H9 (cell line): ENCODE measurements at regions not wholly inside any gene's neighbourhood (a gene's known extent, or its start where the extent isn't known, plus 50 kb on each side); places are given as distances from the start of the nearest gene placed in this dataset.

Source experiments
- DNase-seq: peaks from one replicate; pipeline ENCODE4 v3.0.0-alpha.2; 2017
- H2AFZ ChIP-seq: one replicate; pipeline ENCODE4 v1.6.1; 2013; ENCODE audit warnings: mild to moderate bottlenecking, low read length, control low read depth, moderate library complexity
- H2AK5ac ChIP-seq: 2 replicates; pipeline ENCODE4 v1.6.1; 2013; ENCODE audit warnings: low read length, control low read depth, mixed read lengths; ENCODE audit not compliant: insufficient read length
- H2BK120ac ChIP-seq: one replicate; pipeline ENCODE4 v1.6.1; 2013; ENCODE audit warnings: low read depth, mild to moderate bottlenecking, low read length, control low read depth, inconsistent platforms; ENCODE audit not compliant: poor library complexity, severe bottlenecking
- H2BK12ac ChIP-seq: 2 replicates; pipeline ENCODE4 v1.6.1; 2013; ENCODE audit warnings: low read length, control low read depth, mixed read lengths, low read depth; ENCODE audit not compliant: insufficient read length
- H2BK15ac ChIP-seq: 2 replicates; pipeline ENCODE4 v1.6.1; 2013; ENCODE audit warnings: low read depth, low read length, control low read depth
- H2BK20ac ChIP-seq: one replicate; pipeline ENCODE4 v1.6.1; 2013; ENCODE audit warnings: low read depth, mild to moderate bottlenecking, low read length, control low read depth, inconsistent platforms; ENCODE audit not compliant: poor library complexity, severe bottlenecking
- H2BK5ac ChIP-seq: 2 replicates; pipeline ENCODE4 v1.6.1; 2013; ENCODE audit warnings: low read length, control low read depth, mixed read lengths; ENCODE audit not compliant: insufficient read length
- H3K14ac ChIP-seq: 2 replicates; pipeline ENCODE4 v1.6.1; 2013; ENCODE audit warnings: low read length, control low read depth; ENCODE audit not compliant: insufficient read depth
- H3K18ac ChIP-seq: 2 replicates; pipeline ENCODE4 v1.6.1; 2013; ENCODE audit warnings: low read depth, mild to moderate bottlenecking, mixed read lengths, low read length, control low read depth; ENCODE audit not compliant: insufficient read length
- H3K23ac ChIP-seq: 2 replicates; pipeline ENCODE4 v1.6.1; 2013; ENCODE audit warnings: low read length, control low read depth, mixed read lengths, low read depth; ENCODE audit not compliant: insufficient read length
- H3K23me2 ChIP-seq: 2 replicates; pipeline ENCODE4 v1.6.1; 2013; ENCODE audit warnings: low read depth, mild to moderate bottlenecking, mixed read lengths, low read length, control low read depth; ENCODE audit not compliant: insufficient read length, poor library complexity, severe bottlenecking
- H3K27ac ChIP-seq: 2 replicates; pipeline ENCODE4 v1.5.1; 2013; ENCODE audit warnings: low read length, control low read depth, mixed read lengths, low read depth; ENCODE audit not compliant: insufficient read length
- H3K27me3 ChIP-seq: 2 replicates; pipeline ENCODE4 v1.6.1; 2013; ENCODE audit warnings: low read length, control low read depth, inconsistent platforms; ENCODE audit not compliant: insufficient read depth
- H3K4ac ChIP-seq: 2 replicates; pipeline ENCODE4 v1.6.1; 2013; ENCODE audit warnings: low read depth, mild to moderate bottlenecking, control low read depth, inconsistent platforms, low read length, moderate library complexity
- H3K4me1 ChIP-seq: 2 replicates; pipeline ENCODE4 v1.6.1; 2013; ENCODE audit warnings: low read length, control low read depth, inconsistent platforms; ENCODE audit not compliant: insufficient read depth
- H3K4me2 ChIP-seq: 2 replicates; pipeline ENCODE4 v1.6.1; 2013; ENCODE audit warnings: low read length, control low read depth, mixed read lengths; ENCODE audit not compliant: insufficient read length, insufficient read depth
- H3K56ac ChIP-seq: 2 replicates; pipeline ENCODE4 v1.6.1; 2013; ENCODE audit warnings: low read depth, mild to moderate bottlenecking, mixed read lengths, low read length, control low read depth; ENCODE audit not compliant: insufficient read length
- H3K79me1 ChIP-seq: 2 replicates; pipeline ENCODE4 v1.6.1; 2013; ENCODE audit warnings: low read depth, mild to moderate bottlenecking, moderate library complexity, low read length, control low read depth, inconsistent platforms; ENCODE audit not compliant: insufficient read depth, poor library complexity, severe bottlenecking
- H3K79me2 ChIP-seq: 2 replicates; pipeline ENCODE4 v1.6.1; 2013; ENCODE audit warnings: low read length, control low read depth, inconsistent platforms; ENCODE audit not compliant: insufficient read depth
- H3K9ac ChIP-seq: 2 replicates; pipeline ENCODE4 v1.6.1; 2013; ENCODE audit warnings: low read length, control low read depth, mixed read lengths; ENCODE audit not compliant: insufficient read length; ENCODE audit errors: extremely low read depth
- H3K9me3 ChIP-seq: one replicate; pipeline ENCODE4 v1.6.1; 2013; ENCODE audit warnings: low read depth, low read length, inconsistent platforms; ENCODE audit not compliant: control insufficient read depth
- H3T11ph ChIP-seq: one replicate; pipeline ENCODE4 v1.6.1; 2013; ENCODE audit warnings: mild to moderate bottlenecking, low read length, control low read depth, inconsistent platforms
- H4K20me1 ChIP-seq: one replicate; pipeline ENCODE4 v1.6.1; 2013; ENCODE audit not compliant: control insufficient read depth, insufficient read length, insufficient read depth
- H4K5ac ChIP-seq: 2 replicates; pipeline ENCODE4 v1.6.1; 2013; ENCODE audit warnings: low read depth, mild to moderate bottlenecking, mixed read lengths, low read length, control low read depth; ENCODE audit not compliant: insufficient read length
- H4K8ac ChIP-seq: replicated peaks from 2 replicates; pipeline ENCODE4 v1.6.1; 2013; ENCODE audit warnings: low read length, control low read depth, mixed read lengths, low read depth; ENCODE audit not compliant: insufficient read length
- H4K91ac ChIP-seq: 2 replicates; pipeline ENCODE4 v1.6.1; 2013; ENCODE audit warnings: low read depth, mild to moderate bottlenecking, moderate library complexity, mixed read lengths, low read length, control low read depth; ENCODE audit not compliant: insufficient read length
- H3K27ac Mint-ChIP-seq, 3 experiments: 2 replicates in 2 of 3; 3 replicates in 1 of 3; pipeline ENCODE4 v1.8.0; 2020 to 2021; ENCODE audit warnings: mixed read lengths in 3 of 3, mild to moderate bottlenecking in 1 of 3, moderate library complexity in 1 of 3
- H3K27me3 Mint-ChIP-seq: 2 replicates; pipeline ENCODE4 v1.8.0; 2021; ENCODE audit warnings: low read depth, mild to moderate bottlenecking, moderate library complexity, mixed read lengths
- H3K36me3 Mint-ChIP-seq, 3 experiments: 2 replicates in 2 of 3; 3 replicates in 1 of 3; pipeline ENCODE4 v1.8.0; 2020 to 2021; ENCODE audit warnings: low read depth in 3 of 3, mixed read lengths in 3 of 3; ENCODE audit not compliant: insufficient read depth in 1 of 3
- H3K4me1 Mint-ChIP-seq, 2 experiments: 2 replicates each; pipeline ENCODE4 v1.8.0; 2020; ENCODE audit warnings: mixed read lengths in 2 of 2
- H3K4me3 Mint-ChIP-seq, 2 experiments: 2 replicates in 1 of 2; 3 replicates in 1 of 2; pipeline ENCODE4 v1.8.0; 2020 to 2021; ENCODE audit warnings: mild to moderate bottlenecking in 2 of 2, mixed read lengths in 2 of 2, moderate library complexity in 1 of 2
- H3K9me3 Mint-ChIP-seq, 2 experiments: 2 replicates in 1 of 2; 3 replicates in 1 of 2; pipeline ENCODE4 v1.8.0; 2020; ENCODE audit warnings: mild to moderate bottlenecking in 2 of 2, mixed read lengths in 2 of 2, moderate library complexity in 1 of 2
- WGBS: extraction: QIAGEN DNeasy Blood & Tissue Kit; methylation state at CpG from one replicate; pipeline ENCODE4 v1.1.7; 2013; ENCODE audit warnings: missing lambda C conversion rate, low lambda C conversion rate, mixed read lengths; ENCODE audit not compliant: insufficient read length; ENCODE audit errors: extremely low coverage; 5-methylcytosine and 5-hydroxymethylcytosine counted together
- TF ChIP-seq, protein P1 (sequence below): fragments of 200-600 bp; sonication (generic); conservative IDR thresholded peaks from 3 replicates; pipeline ENCODE4 v1.8.0; 2021; ENCODE audit warnings: antibody characterized with exemption, mild to moderate bottlenecking

- H2BK120ac ChIP-seq = no peak overlapping the region
- Mint-ChIP-seq H3K9me3 (no peaks in the 10 kb centered on the region), H3K4me3 (no peak overlapping the region)
Observed at GRCh38 chr16:86786994-86787393, 208.6 kb downstream of the FOXL1 start.

More at GRCh38 chr16:86786994-86787393, 208.6 kb downstream of the FOXL1 start:
- Histone ChIP-seq H2AFZ (no peak overlapping the region), H3K18ac (no peak overlapping the region), H3K4ac (no peak overlapping the region), H3K79me1 (no peaks in the 10 kb centered on the region), H4K5ac (no peak overlapping the region), H2AK5ac (no peak overlapping the region), H2BK5ac (no peak overlapping the region), H3K14ac (no peak overlapping the region), H4K91ac (no peak overlapping the region), H3K79me2 (no peaks in the 10 kb centered on the region), H2BK20ac (no peak overlapping the region), H3K9me3 (no peaks in the 10 kb centered on the region), H3K56ac (no peak overlapping the region), H4K8ac (no peak overlapping the region), H3K27ac (no peak overlapping the region), H4K20me1 (no peaks in the 10 kb centered on the region), H2BK12ac (no peak overlapping the region), H3K23me2 (no peaks in the 10 kb centered on the region), H3K27me3 (no peaks in the 10 kb centered on the region), H3K4me2 (no peak overlapping the region), H3T11ph (no peak overlapping the region), H3K4me1 (peaks cover 10% of the 10 kb centered on the region), H2BK15ac (no peak overlapping the region), H3K23ac (no peak overlapping the region), H3K9ac (no peak overlapping the region)
- peaks cover 22 to 31% of the 10 kb centered on the region in 2 experiments for H3K4me1 Mint-ChIP-seq
- no peak for DNase-seq
- TF ChIP-seq, protein P1, sequence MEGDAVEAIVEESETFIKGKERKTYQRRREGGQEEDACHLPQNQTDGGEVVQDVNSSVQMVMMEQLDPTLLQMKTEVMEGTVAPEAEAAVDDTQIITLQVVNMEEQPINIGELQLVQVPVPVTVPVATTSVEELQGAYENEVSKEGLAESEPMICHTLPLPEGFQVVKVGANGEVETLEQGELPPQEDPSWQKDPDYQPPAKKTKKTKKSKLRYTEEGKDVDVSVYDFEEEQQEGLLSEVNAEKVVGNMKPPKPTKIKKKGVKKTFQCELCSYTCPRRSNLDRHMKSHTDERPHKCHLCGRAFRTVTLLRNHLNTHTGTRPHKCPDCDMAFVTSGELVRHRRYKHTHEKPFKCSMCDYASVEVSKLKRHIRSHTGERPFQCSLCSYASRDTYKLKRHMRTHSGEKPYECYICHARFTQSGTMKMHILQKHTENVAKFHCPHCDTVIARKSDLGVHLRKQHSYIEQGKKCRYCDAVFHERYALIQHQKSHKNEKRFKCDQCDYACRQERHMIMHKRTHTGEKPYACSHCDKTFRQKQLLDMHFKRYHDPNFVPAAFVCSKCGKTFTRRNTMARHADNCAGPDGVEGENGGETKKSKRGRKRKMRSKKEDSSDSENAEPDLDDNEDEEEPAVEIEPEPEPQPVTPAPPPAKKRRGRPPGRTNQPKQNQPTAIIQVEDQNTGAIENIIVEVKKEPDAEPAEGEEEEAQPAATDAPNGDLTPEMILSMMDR = no peak
- WGBS = no CpG with 5 or more reads among the region's 1 CpG
- no peak overlapping the region for H3K27ac Mint-ChIP-seq
- peaks cover 5% of the 10 kb centered on the region for H3K27me3 Mint-ChIP-seq
- no peaks in the 10 kb centered on the region for H3K36me3 Mint-ChIP-seq
